IPS DF 6.9 (cell line): ENCODE measurements at regions not wholly inside any gene's neighbourhood (a gene's known extent, or its start where the extent isn't known, plus 50 kb on each side); places are given as distances from the start of the nearest gene placed in this dataset.

ENCODE experiments used
- DNase-seq: peaks from one replicate; pipeline ENCODE4 v3.0.0-alpha.2; 2013; ENCODE audit warnings: low read depth, low spot score
- H3K27ac ChIP-seq: one replicate; pipeline ENCODE4 v1.5.1; 2013; ENCODE audit warnings: low read length, control low read depth
- H3K27me3 ChIP-seq: 2 replicates; pipeline ENCODE4 v1.6.1; 2013; ENCODE audit warnings: mild to moderate bottlenecking, low read length; ENCODE audit not compliant: control insufficient read depth, insufficient read depth
- H3K36me3 ChIP-seq: 2 replicates; pipeline ENCODE4 v1.6.1; 2013; ENCODE audit warnings: low read length; ENCODE audit not compliant: control insufficient read depth, insufficient read depth
- H3K4me1 ChIP-seq: 2 replicates; pipeline ENCODE4 v1.6.1; 2013; ENCODE audit warnings: low read length; ENCODE audit not compliant: control insufficient read depth, insufficient read depth
- H3K4me3 ChIP-seq: 2 replicates; pipeline ENCODE4 v1.5.1; 2013; ENCODE audit warnings: mild to moderate bottlenecking, low read length
- H3K9me3 ChIP-seq: 2 replicates; pipeline ENCODE4 v1.6.1; 2013; ENCODE audit warnings: low read length, inconsistent platforms; ENCODE audit not compliant: control insufficient read depth, insufficient read depth
- WGBS: extraction: QIAGEN DNeasy Blood & Tissue Kit; methylation state at CpG from one replicate; pipeline ENCODE4 v1.1.7; 2013; ENCODE audit warnings: mixed read lengths, missing lambda C conversion rate; ENCODE audit not compliant: insufficient read length, insufficient coverage; 5-methylcytosine and 5-hydroxymethylcytosine counted together

DNA sequence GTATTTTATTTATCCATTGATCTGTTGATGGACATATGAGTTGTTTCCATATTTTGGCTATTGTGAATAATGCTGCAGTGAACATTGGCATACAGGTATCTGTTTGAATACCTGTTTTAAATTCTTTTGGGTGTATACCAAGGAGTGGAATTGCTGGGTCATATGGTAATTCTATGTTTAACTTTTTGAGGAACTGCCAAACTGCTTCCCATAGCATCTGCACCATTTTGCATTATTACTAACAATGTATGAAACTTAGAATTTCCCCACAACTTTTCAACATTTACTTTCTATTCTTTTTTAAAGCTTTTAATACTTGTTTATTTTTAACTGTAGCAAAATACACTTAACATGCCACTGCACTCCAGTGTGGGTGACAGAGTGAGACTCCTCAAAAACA, 57.0 kb upstream of the MSN start:
- Histone ChIP-seq H3K4me1 (no peaks in the 10 kb centered on the region), H3K27ac (no peak overlapping the region), H3K9me3 (no peaks in the 10 kb centered on the region), H3K27me3 (no peaks in the 10 kb centered on the region), H3K36me3 (no peaks in the 10 kb centered on the region), H3K4me3 (no peak overlapping the region)
- DNase-seq: no peak

DNA sequence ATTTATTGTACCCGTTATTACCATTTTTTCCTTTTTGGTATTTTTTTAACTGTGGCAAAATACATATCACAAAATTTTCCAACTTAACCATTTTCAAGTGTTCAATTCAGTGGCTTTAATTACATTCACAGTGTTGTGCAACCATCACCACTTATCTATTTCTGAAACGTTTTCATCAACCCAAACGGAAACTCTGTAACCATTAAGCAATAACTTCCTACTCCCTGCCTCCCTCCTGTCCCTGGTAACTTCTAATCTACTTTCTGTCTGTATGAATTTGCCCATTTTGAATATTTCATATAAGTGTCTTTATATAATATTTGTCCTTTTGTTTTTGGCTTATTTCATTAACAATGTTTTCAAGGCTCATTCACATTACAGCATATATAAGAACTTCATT, 57.4 kb upstream of the MSN start:
- no peaks in the 10 kb centered on the region for H3K4me1 ChIP-seq
- DNase-seq: no peak
- no peaks in the 10 kb centered on the region for H3K9me3 ChIP-seq
- no CpG with 5 or more reads among the region's 3 CpGs for WGBS
- H3K36me3 ChIP-seq: no peaks in the 10 kb centered on the region
- H3K27ac ChIP-seq: no peak overlapping the region
- no peak overlapping the region for H3K4me3 ChIP-seq
- H3K27me3 ChIP-seq: no peaks in the 10 kb centered on the region

DNA sequence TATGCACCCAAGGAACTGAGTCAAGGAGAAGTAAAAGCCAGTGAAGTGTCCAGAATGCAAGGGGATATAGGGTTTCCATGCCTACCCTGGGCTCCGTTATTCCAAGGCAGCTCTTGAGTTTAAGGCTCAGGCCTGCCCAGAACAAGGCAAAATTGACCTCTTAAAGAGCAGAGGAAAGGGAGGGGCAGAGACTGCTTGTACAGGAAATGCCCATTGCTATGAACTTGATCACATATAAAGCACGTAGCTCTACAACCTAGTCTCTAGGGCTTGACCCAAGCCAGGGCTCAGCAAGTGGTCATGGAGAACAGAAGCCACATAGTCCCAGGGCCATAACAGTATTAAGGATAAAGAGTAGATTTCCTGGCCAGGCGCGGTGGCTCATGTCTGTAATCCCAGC, 58.2 kb upstream of the MSN start:
- WGBS: no CpG with 5 or more reads among the region's 4 CpGs
- no peak overlapping the region for H3K27ac ChIP-seq
- no peaks in the 10 kb centered on the region for H3K27me3 ChIP-seq
- DNase-seq: no peak
- H3K4me3 ChIP-seq: no peak overlapping the region
- no peaks in the 10 kb centered on the region for H3K4me1 ChIP-seq
- no peaks in the 10 kb centered on the region for H3K36me3 ChIP-seq
- H3K9me3 ChIP-seq: no peaks in the 10 kb centered on the region

DNA sequence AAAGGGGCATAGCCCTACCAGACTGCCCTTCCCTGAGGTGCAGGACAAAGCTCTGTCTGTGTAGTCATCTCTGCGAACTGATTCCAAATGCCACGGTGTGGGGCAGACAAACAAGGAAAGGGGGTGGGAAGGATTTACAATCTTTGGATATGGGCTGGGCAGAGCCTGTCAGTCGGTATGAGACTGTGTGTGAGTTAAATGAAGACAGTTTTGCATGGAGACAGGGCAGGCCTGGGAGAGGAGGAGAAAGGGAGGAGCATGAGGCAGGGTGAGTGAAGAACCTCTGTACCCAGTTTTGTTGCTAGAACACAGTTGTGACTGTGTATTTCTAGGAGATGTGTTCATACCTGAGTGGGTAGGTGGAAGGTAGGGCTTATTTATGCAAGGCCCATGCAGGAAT, 59.4 kb upstream of the MSN start:
- Histone ChIP-seq H3K4me3 (no peak overlapping the region), H3K27ac (no peak overlapping the region), H3K4me1 (no peaks in the 10 kb centered on the region), H3K36me3 (no peaks in the 10 kb centered on the region), H3K27me3 (no peaks in the 10 kb centered on the region), H3K9me3 (no peaks in the 10 kb centered on the region)
- no CpG with 5 or more reads among the region's 3 CpGs for WGBS
- DNase-seq: no peak

DNA sequence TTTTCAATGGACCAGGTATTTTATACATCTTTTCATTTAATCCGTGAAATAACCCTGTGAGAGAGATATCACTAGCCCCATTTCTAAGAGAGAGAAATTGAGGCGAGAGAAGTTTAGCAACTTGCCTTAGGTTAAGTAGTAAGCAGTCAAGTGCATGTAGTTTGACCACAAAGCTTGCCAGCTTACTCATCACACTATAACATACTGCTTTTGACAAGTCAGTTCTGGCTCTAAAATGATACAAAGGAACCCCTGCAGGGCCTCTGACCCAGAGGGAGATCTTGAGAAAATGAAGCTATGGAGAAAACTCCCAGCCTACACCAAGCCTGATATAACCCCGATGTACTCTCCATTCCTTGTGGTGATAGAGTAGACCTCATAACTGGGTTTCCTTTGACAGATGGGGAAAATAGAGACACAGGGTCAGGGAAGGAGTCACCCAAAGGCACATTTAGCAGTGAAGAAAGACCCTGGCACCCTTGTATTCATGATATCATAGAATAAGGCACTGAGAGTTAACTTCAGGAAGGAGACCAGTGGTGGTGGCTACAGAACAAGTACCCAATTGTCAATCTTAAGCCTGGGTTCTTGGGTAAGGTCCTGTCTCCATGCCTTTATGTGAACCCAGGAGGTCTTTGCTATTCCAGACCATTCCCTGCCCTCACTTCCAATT, 60.2 kb upstream of the MSN start:
- Histone ChIP-seq H3K27ac (no peak overlapping the region), H3K4me1 (no peaks in the 10 kb centered on the region), H3K9me3 (no peaks in the 10 kb centered on the region), H3K36me3 (no peaks in the 10 kb centered on the region), H3K4me3 (no peak overlapping the region), H3K27me3 (no peaks in the 10 kb centered on the region)
- DNase-seq: no peak
- no CpG with 5 or more reads among the region's 3 CpGs for WGBS

DNA sequence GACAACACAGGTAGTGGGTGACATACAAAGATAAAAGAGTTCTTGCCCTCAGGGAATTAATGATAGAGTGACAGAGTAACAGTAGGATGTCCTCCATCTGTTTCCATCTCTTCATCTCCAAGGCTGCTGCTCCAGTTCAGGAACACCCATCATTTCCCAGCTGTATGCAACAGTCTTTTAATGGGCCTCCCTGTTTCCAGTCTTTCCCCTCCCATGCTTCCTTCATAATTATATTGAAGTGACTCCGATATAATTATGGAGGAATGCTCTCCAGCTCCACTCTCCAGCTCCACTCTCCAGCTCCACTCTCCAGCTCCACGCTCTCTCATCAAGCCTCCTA, 65.3 kb upstream of the MSN start:
- H3K4me1 ChIP-seq: no peaks in the 10 kb centered on the region
- no peak overlapping the region for H3K4me3 ChIP-seq
- no peaks in the 10 kb centered on the region for H3K36me3 ChIP-seq
- no peaks in the 10 kb centered on the region for H3K9me3 ChIP-seq
- WGBS: no CpG with 5 or more reads among the region's 2 CpGs
- no peak overlapping the region for H3K27ac ChIP-seq
- no peak for DNase-seq
- no peaks in the 10 kb centered on the region for H3K27me3 ChIP-seq

DNA sequence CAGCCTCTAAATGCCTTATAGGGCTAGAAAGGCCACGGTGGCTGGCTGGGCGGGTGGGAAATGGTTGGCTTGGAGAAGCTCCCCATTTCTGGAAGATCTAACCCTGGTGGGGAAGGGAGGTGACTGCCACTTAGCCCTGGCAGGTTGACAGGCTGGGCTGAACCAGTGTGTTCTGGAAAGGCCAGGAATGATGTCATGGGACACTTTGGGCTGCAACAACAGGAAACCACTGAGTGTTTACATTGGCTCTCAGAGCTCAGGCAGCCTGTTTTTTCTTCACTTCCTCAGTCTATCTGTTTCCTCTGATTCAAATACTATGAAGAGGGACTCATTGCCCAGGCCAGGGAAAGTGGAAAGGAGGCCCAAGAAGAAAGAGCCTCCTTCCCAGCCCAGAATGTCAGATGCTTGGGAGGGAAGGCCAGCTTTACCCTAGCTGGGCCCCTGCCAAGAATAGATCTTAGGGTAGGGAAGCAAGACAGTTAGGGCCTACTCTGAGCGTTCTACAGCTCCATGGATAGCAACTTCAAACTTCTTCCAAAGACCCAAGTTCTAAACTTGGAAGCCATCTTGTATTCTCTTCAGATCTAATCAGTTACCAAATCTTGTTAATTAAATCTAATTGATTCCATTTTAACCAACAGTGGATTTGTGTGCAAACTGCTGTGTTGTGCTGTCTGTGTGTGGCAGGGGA, 65.8 kb upstream of the MSN start:
- Histone ChIP-seq H3K27me3 (no peaks in the 10 kb centered on the region), H3K4me3 (no peak overlapping the region), H3K4me1 (no peaks in the 10 kb centered on the region), H3K9me3 (no peaks in the 10 kb centered on the region), H3K36me3 (no peaks in the 10 kb centered on the region), H3K27ac (no peak overlapping the region)
- DNase-seq: no peak
- no CpG with 5 or more reads among the region's 3 CpGs for WGBS

DNA sequence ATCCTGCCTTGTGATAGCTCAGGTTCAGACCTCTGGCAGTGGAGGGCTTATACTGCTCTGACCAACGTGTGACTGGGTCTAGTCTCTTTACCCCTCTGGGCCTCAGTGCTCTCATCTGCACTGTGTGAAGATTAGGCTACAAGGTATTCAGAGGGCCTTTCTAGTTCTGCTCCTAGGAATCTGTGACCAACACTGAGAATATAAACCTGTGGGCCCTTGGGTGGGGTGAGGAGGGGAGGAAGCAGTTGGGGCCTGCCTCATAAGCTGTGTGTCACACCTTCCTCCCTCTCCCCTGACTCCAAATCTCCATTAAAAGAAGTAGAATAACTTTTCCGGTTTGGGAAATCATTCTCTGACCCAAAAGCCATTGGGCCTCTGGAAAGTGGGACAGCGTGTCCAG, 66.3 kb upstream of the MSN start:
- H3K36me3 ChIP-seq: no peaks in the 10 kb centered on the region
- no peaks in the 10 kb centered on the region for H3K27me3 ChIP-seq
- H3K4me1 ChIP-seq: no peaks in the 10 kb centered on the region
- WGBS: no CpG with 5 or more reads among the region's 3 CpGs
- no peak for DNase-seq
- no peak overlapping the region for H3K27ac ChIP-seq
- H3K9me3 ChIP-seq: no peaks in the 10 kb centered on the region
- no peak overlapping the region for H3K4me3 ChIP-seq

DNA sequence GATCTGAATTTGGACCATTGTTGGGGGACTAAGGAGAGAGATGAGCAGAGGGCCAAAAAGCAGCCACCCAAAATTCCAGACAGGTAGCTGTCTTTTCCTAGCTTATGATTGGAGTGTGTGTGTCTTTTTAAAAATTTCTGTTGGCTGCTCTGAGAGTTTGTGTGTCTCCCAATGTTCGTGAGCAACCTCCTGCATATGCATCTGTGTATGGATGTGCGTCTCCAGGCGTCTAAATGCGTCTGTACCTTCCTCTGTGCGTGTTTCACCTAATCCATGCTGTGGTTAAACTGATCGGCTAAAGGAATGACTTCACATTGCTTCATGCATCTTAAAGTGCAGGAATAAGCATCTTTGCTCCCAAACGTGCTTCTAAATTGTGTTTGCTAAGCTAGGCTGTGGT, 65.5 kb upstream of the LAS1L start:
- DNase-seq: no peak
- no peak overlapping the region for H3K4me3 ChIP-seq
- H3K27me3 ChIP-seq: no peaks in the 10 kb centered on the region
- no peak overlapping the region for H3K27ac ChIP-seq
- WGBS: no CpG with 5 or more reads among the region's 7 CpGs
- no peaks in the 10 kb centered on the region for H3K36me3 ChIP-seq
- no peaks in the 10 kb centered on the region for H3K9me3 ChIP-seq
- no peaks in the 10 kb centered on the region for H3K4me1 ChIP-seq

DNA sequence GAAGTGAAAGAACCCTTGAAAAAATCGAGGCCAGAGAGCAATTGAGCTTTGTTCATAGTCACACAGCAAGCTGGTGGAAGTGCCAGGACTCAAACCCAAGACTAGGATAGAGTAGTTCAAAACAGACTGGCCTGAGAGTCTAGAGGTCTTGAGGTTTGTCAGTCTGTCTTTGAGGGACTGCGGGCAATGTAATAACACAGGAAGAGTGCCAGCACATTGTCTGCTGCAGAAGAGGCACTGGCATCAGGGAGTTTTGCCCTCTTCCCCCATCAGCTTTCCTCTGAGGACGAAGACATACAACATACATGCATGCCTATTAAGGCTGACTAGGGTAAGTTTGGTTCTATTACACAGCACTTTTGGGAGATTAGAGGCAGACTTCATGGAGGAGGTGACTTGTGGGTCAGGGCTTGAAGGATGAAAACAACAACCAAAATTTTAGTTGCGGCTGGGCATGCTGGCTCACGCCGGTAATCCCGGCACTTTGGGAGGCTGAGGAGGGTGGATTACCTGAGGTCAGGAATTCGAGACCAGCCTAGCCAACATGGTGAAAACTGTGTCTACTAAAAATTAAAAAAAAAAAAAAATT, 64.1 kb upstream of the LAS1L start:
- WGBS: no CpG with 5 or more reads among the region's 8 CpGs
- H3K27ac ChIP-seq: no peak overlapping the region
- no peaks in the 10 kb centered on the region for H3K36me3 ChIP-seq
- no peaks in the 10 kb centered on the region for H3K27me3 ChIP-seq
- no peak overlapping the region for H3K4me3 ChIP-seq
- H3K9me3 ChIP-seq: no peaks in the 10 kb centered on the region
- no peak for DNase-seq
- no peaks in the 10 kb centered on the region for H3K4me1 ChIP-seq
